ENCODE measurements at regions not wholly inside any gene's neighbourhood (a gene's known extent, or its start where the extent isn't known, plus 50 kb on each side); places are given as distances from the start of the nearest gene placed in this dataset.
"Not testable (repeated sequence)": the region's sequence is repeated elsewhere in the genome, so short reads cannot be mapped to it uniquely, and the experiment has no call there.

DNA sequence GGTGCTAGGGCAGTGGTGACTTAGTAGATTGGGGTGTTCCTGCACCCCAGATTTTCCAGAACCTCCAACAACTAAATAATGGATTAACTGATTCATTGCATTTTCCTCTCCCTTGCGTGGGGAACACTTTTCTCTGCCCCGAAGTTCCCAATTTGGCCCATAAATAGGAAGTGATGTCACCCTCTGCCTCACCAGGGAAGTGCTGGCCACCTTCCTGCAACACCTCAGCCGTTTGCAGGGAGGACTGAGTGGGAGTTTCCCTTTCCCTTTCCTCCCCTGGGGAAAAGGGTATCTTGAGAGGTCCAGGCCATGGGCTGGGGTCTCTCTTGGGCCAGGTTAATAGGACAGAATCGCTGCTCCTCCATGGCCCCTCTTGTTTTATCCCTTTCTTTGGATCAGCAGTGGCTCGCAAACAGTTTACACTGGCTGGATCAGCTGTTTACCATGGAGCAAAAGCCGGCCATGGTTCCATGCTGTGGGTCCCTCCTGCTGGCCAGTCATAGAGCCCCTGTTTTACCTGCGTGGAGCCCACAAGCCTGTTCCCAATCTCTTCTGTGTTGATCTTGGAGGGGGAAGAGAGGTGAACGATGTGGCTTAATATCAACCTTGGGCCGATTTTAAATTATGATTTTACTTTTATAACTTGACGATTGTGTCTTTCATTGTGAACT, 91.6 kb upstream of the VRK1 start:
- TF ChIP-seq CTCF (IDR thresholded peaks at IDR 0.05; ENCODE audit: control insufficient read depth, insufficient read depth, low read depth, low read length, missing control alignments): no peak
- no peak overlapping the region for H3K4me3 ChIP-seq (ENCODE audit: control insufficient read depth, low read depth, low read length)
- DNase-seq (ENCODE audit: low read depth): no peak

DNA sequence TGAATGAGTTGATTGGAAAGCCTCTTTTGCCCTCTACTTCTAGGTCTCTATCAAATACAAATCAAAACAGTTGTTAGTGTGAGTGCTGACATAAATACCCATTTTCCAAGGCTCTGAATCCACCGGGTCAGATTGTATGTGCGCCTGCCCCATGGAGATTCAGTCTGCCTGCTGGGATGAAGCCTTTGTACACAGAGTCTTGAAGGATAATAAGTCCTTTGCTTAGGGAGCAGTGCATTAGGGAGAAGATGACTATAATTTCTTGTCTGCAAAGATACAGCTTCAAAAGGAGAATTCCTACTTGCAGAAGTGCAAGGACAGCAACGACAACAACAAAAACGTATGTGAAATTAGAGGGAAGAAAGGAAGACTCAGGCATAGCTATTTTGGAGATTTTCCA, 90.3 kb upstream of the VRK1 start:
- H3K4me3 ChIP-seq (ENCODE audit: control insufficient read depth, low read depth, low read length): no peak overlapping the region
- no peak for DNase-seq (ENCODE audit: low read depth)
- no peak for TF ChIP-seq CTCF (IDR thresholded peaks at IDR 0.05; ENCODE audit: control insufficient read depth, insufficient read depth, low read depth, low read length, missing control alignments)

GRCh38 chr14:96710060-96710666, 87.0 kb upstream of the VRK1 start:
- DNase-seq (ENCODE audit: low read depth): no peak
- no peak for TF ChIP-seq CTCF (IDR thresholded peaks at IDR 0.05; ENCODE audit: control insufficient read depth, insufficient read depth, low read depth, low read length, missing control alignments)
- no peak overlapping the region for H3K4me3 ChIP-seq (ENCODE audit: control insufficient read depth, low read depth, low read length)

DNA sequence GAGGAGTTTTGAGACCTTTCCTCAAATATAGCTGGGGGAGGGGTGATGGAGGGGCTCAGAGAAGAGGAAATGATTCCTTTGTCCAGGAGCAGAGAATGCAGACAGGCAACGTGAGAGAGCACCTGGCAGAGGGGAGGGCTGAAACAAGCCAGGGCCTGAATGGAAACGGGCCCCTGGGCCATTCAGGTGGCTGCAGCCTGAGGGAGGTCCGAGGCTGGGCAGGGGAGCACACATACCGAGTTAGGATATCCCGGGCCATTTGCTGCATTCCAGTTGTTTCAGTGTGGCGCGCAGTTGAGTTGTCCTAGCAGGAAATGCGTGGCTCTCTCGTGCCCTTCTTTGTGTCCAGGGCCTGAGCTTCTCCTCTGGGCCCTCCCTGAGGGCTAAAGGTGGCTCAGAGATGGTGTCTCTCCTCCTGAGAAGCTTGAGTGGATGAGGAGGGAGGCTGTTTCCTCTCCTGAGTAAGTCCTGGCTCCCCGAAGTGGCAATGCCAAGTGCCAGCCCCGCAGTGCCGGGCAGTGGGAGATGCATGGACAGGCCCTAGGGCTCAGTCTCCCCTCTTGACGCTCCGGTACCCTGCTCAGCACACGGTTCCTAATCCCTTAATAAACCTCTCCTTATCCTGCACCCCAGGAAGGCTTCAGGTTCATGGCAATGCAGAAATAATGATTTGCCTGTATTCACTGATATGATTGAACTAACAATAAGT, 85.5 kb upstream of the VRK1 start:
- no peak for DNase-seq (ENCODE audit: low read depth)
- H3K4me3 ChIP-seq (ENCODE audit: control insufficient read depth, low read depth, low read length): no peak overlapping the region
- TF ChIP-seq CTCF (IDR thresholded peaks at IDR 0.05; ENCODE audit: control insufficient read depth, insufficient read depth, low read depth, low read length, missing control alignments): no peak

DNA sequence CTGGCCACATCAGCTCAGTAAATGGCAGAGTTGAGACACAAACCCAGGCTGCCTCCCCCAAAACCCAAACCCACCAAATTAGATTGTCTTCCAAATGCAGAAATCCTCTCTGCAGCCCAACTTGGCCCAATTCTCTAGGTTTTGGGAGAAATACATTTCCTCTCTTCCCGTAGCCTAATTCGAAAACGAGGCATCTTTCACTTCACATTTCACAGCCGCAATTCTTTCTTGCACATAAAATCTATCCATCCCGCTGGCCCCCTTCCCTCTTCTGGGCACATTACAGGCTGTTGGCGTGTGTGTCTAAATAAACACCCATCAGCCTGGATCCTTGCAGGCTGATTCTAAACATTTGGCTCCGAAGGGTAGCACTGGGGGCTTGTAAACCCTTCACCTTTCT, 83.8 kb upstream of the VRK1 start:
- no peak for TF ChIP-seq CTCF (IDR thresholded peaks at IDR 0.05; ENCODE audit: control insufficient read depth, insufficient read depth, low read depth, low read length, missing control alignments)
- H3K4me3 ChIP-seq (ENCODE audit: control insufficient read depth, low read depth, low read length): no peak overlapping the region
- DNase-seq (ENCODE audit: low read depth): no peak

DNA sequence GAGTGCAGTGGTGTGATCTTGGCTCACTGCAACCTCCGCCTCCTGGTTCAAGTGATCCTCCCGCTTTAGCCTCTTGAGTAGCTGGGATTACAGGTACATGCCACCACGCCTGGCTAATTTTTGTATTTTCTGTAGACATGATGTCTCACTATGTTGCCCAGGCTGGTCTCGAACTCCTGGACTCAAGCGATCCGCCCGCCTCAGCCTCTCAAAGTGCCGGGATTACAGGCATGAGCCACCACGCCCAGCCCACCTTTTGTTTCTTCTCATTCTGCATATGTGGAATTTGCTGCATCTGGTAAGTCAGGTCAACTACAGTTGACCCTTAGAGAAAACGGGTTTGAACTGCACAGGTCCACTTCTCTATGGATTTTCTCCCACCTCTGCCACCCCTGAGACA, 82.6 kb upstream of the VRK1 start:
- H3K4me3 ChIP-seq (ENCODE audit: control insufficient read depth, low read depth, low read length); DNase-seq (ENCODE audit: low read depth): not testable (repeated sequence)

DNA sequence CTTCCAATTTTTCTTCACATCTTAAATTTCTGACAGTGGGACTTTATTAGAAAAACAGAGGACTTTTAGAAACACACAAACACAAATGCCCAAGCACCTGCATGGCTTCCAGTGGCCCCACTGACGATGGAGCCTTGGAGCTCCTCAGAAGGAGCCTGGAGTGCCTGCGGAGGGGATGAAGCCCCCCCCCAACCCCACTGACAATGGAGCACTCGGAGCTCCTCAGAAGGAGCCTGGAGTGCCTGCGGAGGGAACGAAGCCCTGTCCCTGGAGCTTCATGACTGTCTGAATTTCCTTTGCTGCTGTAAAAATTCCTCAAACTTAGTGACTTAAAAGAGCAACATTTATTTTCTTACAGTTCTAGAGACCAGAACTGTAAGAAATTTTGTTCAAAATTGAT, 80.1 kb upstream of the VRK1 start:
- no peak overlapping the region for H3K4me3 ChIP-seq (ENCODE audit: control insufficient read depth, low read depth, low read length)
- DNase-seq (ENCODE audit: low read depth): no peak
- TF ChIP-seq CTCF (IDR thresholded peaks at IDR 0.05; ENCODE audit: control insufficient read depth, insufficient read depth, low read depth, low read length, missing control alignments): no peak

Measured in AG09309 (cell line).